Suppressor macrophage (primary cell): ENCODE measurements at regions not wholly inside any gene's neighbourhood (a gene's known extent, or its start where the extent isn't known, plus 50 kb on each side); places are given as distances from the start of the nearest gene placed in this dataset.
"Not testable (repeated sequence)": the region's sequence is repeated elsewhere in the genome, so short reads cannot be mapped to it uniquely, and the experiment has no call there.

ENCODE experiments used
- DNase-seq, 4 experiments: peaks; one replicate each; pipeline ENCODE4 v3.0.0-alpha.2; 2020 to 2022

GRCh38 chr19:5290336-5291262, 50.0 kb downstream of the PTPRS start:
- DNase-seq, result no peak

- no peak for DNase-seq
These were observed 51.3 kb downstream of the PTPRS start for GRCh38 chr19:5289060-5289990.

- DNase-seq, result no peak
These were observed 52.3 kb downstream of the PTPRS start for GRCh38 chr19:5288347-5288739.

DNA sequence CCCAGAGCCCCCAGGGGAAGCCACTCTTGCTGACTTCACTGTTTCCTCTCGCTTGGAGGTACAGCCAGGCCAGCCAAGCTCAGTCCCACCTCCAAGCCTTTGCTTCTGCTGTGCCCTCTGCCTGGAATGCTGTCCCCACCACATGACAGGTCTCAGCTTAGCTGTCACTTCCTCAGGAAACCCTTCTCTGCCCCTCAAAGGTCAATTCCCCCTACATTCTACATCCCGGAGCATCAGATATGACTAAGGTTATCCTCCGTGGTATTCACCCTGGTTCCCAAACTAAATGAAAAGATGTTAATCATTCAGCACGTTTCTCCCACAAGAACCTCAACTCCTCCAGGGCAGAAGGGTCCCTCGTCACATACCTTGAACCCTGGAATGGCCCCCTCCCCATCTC, 53.5 kb downstream of the PTPRS start:
- no peak for DNase-seq

DNA sequence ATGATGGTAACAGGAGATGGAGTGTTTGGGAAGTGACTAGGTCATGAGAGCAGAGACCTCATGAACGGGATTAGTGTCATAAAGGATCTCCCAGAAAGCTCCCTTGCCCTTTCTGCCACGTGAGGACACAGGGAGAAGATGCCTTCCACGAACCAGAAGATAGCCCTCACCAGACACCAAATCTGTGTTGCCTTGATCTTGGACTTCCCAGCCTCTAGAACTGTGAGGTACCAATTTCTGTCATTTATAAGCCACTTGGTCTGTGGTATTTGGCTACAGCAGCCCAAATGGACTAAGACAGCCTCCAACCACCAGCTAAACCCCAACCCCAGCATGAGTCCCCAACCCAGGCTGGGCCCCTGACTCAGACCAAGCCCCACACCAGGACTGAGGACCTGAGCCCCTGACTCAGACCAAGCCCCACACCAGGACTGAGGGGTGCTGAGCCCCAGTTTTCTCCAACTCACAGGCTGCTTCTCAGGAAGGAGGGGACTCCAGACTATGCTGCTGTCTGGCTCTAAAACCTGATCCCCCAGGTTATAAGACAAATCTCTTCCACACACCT, 54.1 kb downstream of the PTPRS start:
- no peak for DNase-seq

- no peak for DNase-seq
These were observed 54.7 kb downstream of the PTPRS start for GRCh38 chr19:5285955-5286354.

DNA sequence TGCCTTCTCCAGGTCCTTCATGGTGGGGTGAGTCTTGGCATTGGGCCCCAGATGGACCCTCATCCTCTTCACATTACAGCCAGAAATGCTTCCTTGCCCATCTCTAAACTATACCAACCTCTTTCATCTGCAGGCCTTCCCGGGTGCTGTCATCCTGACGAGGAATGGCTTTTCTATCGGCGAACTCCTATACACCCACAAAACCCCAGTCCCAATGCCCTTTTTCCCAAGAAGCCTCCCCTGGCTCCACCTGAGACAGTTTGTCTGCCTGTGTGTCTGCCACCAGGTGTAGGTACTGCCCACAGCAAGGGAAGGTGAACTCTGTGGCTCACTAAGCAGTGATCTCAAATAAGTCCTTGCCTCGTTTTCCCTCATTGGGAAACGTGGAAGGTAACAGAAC, 55.3 kb downstream of the PTPRS start:
- DNase-seq, result no peak

DNA sequence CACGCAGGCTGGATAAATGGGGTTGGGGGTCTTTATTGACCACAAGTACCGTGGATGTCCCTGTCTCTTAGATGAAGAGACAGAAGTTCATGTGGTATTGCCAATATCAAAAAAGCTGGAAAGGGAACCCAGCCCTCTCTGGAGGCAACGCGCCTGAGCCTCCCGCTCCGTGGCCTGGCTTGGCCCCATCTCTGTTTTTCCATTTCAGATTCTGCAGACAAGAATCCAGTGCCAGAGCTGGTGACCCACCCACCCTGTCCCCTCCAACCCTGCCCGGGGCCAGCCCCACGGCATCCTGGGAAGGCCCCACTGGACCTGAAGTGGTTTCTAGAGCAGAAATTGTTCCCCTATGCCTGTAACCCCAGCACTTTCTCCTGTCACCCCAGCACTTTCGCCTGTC, 57.7 kb downstream of the PTPRS start:
- no peak for DNase-seq

GRCh38 chr19:5281588-5281987, 59.0 kb downstream of the PTPRS start:
- DNase-seq, result no peak

DNA sequence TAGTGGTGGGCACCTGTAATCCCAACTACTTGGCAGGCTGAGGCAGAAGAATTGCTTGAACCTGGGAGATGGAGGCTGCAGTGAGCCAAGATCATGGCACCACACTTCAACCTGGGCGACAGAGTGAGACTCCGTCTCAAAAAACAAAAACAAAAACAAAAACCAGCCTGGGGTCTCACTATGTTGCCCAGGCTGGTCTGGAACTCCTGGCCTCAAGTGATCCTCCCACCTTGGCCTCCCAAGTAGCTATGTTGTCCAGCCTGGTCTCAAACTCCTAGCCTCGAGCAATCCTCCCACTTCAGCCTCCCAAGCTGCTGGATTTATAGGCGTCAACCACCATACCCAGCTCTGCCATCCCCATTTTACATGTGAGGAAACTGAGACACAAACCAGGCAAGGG, 64.9 kb downstream of the PTPRS start:
- not testable (repeated sequence) for DNase-seq

- no peak for DNase-seq
These were observed 66.8 kb downstream of the PTPRS start for GRCh38 chr19:5273782-5274181.

DNA sequence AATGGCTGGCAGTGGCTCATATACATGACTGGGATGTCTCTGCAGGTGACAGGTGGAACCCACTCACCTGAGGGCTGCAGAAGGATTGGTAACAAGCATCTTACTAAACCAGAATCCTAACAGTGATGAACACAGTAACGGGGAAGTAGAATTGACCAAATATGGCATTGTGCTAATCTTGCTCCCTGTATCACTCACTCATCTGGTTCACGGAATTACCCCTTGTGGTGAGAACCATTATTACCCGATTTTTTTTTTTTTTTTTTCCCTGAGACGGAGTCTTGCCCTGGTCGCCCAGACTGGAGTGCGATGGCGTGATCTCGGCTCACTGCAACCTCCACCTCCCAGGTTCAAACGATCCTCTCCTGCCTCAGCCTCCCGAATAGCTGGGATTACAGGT, 69.5 kb downstream of the PTPRS start:
- peak in 1 of 4 experiments; percentile 5 for DNase-seq

GRCh38 chr19:5269926-5270325, 70.7 kb downstream of the PTPRS start:
- no peak for DNase-seq

- no peak for DNase-seq
These were observed 71.3 kb downstream of the PTPRS start for GRCh38 chr19:5269279-5269678.

- DNase-seq, result no peak
These were observed 71.8 kb downstream of the PTPRS start for GRCh38 chr19:5268801-5269200.

DNA sequence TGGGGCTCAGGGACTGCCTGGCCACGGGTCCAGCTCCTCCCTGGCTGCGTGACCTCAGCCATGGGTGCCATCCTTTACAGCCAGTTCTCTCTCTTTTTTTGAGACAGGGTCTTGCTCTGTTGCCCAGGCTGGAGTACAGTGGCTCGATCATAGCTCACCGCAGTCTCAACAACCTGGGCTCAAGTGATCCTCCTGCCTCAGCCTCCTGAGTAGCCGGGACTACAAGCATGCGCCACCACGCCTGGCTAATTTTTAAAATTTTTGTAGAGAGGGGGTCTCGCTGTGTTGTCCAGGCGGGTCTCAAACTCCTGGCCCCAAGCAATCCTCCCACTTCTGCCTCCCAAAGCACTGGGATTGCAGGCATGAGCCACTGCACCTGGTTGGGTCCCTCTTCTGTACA, 75.4 kb downstream of the PTPRS start:
- no peak for DNase-seq

DNA sequence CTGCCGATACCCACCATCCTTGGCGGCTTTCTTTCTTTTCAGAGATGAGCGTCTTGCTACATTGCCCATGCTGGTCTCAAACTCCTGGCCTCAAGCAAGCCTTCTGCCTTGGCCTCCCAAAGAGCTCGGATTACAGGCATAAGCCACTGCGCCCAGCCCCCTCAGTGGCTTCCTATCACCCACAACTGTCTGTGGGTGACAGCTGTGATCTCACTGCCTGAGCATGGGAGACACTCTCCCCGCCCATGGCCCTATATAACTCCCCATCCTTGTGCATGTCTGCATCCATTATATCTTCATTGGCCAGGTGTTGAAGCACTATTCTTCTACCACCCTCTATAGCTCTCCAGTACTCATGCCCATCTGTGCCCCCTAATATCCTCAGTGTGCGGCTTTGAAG, 76.2 kb downstream of the PTPRS start:
- DNase-seq, result no peak

DNA sequence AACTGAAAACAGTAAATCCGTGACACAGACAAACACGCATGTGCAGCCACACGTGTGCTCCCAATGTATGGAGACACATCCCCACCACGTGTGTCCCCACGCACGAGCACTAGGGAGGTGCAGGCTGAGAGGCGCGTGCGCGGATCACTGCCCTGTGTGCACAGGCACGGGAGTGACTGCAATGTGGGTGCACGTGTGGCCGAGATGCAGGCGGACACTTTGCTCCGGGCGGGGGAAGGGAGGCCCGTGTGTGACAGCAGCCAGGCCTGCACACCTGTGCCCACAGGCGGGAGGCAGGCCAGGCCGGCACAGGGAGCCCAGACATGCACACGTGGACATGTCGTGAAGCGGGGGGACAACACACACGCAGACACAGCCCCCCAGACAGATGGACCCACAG, 77.0 kb downstream of the PTPRS start:
- DNase-seq, result no peak

DNA sequence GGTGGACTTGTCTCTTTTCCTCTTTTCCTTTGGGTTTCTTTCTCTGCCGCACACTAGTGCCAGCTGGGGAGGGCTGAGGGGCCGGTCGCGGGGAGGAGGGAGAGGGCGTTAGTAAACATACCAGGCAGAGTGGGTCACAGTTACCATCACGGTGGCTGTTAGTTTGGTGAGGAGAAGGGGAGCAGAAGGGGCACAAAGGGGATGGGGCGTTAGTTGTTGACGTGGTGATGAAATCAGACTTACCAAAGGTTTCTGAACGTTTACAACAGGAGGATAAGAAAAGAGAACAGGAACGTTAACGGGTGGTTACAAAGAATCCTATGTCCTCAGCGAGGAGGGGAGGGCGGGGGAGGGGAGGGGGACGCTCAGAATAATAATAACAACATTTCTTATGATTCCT, 77.9 kb downstream of the PTPRS start:
- no peak for DNase-seq

DNA sequence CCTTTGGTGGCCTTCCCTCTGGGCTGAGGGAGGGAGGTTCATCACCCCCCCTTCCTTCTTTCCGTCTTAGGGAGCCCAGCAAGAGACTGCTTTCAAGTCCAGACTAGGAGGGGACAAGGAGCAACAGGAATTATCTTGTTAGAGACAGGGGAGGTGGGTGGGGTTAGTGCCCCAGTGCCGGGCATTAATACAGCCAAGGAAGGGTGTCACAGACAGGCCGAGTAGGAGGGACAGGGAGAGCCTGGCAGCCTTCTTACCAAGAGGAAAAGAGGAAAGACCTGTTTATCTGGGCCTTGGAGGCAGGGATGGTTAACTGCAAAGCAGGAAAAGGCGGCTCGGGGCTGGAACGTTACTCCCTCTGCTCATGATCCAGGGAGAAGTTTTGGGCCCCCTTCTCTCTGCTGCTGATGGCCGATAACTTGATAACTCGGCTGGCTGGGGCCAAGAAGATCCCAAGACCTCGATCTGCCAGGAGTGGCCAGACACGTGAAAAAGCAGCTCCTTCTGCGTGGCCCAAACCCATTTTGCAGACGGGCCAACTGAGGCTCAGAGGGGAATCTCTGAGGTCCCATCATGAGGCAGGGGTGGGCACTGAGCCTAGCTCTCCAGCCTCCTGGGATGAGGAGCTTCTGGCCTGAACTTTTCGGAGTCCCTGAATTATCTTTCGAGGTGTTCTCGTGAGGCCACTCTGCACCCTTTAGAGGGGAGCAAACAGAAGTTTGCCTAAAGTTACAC, 79.3 kb downstream of the PTPRS start:
- DNase-seq, result no peak

GRCh38 chr19:5260381-5260967, 80.1 kb downstream of the PTPRS start:
- no peak for DNase-seq

DNA sequence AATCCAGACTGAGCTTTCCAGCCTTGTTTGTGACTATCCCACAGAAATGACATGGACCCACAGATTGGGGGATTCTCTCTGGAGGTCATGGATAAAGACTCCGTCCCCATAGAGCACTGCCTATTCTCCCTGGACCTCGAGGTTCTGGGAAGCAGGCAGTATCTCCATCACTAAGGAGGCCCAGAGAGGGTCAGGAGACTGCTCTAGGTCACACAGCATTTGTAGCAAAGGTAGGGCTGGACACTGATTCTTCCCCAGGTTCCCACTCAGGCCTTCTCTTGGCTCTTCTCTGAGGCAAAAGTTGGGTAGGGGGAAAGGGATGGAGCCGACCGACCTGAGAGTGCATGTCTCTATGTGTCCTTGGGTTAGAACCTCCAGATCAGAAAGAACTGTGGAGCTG, 80.9 kb downstream of the PTPRS start:
- no peak for DNase-seq
